NCI-H774 (cell line): ENCODE measurements at regions not wholly inside any gene's neighbourhood (a gene's known extent, or its start where the extent isn't known, plus 50 kb on each side); places are given as distances from the start of the nearest gene placed in this dataset.
"Not testable (repeated sequence)": the region's sequence is repeated elsewhere in the genome, so short reads cannot be mapped to it uniquely, and the experiment has no call there.

Experiments used
- DNase-seq: peaks from one replicate; lab custom pipeline; 2025; lab: John Stamatoyannopoulos, UW

DNA sequence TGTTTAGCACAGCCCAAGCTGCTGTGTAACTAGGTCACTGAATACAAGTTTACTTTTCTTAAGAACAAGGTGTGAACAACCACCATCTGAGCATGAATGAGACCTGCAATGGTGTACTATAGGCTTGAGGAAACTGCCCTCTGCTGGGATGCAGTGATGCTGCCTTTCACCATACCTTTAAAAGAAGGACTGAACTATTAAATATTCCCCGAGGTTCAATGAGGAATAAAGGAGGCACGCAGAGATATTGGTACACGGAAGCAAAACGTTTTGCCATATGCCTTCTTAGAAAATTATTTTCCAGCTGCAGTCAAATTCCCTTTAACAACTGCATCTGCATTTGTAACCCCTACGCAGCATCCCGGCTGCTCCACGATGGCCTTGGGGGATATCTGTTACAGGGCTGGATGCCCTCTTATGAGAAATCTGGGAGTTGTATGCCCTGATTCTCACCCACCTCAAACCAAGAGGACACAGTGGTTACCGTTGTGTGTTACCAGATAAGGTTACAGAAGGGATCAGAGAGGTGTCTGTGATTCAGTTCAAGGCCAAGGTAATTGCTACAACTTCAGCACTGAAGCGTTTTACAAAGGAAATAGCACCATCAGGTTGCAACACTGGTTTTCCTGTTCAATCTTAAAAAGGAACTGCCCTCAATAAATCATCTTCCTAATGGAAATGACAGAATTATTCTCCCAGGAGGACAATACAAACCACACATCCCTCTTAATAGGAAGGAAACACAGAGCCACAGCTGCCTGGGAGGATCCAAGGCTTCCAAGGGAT is 470.5 kb downstream of the LTN1 start:
- no peak for DNase-seq

DNA sequence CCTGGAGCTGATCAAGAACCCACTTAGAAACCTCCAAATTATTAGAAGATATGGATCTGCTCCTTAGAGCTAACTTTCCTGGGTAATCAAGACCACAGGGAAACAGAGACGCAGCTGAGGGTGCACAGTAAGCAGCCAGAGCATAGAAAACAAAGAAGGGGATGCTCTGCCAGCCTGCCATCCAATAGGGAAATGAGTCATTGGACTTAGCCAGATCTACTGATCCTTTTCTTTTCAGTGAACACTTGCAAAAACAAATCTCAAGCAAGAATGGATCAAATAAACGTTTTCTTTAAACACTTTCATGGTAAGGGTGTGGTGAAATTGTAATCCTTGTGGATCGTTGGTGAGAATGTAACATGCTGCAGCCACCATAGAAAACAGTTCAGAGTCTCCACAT is 474.0 kb downstream of the LTN1 start:
- DNase-seq = no peak

DNA sequence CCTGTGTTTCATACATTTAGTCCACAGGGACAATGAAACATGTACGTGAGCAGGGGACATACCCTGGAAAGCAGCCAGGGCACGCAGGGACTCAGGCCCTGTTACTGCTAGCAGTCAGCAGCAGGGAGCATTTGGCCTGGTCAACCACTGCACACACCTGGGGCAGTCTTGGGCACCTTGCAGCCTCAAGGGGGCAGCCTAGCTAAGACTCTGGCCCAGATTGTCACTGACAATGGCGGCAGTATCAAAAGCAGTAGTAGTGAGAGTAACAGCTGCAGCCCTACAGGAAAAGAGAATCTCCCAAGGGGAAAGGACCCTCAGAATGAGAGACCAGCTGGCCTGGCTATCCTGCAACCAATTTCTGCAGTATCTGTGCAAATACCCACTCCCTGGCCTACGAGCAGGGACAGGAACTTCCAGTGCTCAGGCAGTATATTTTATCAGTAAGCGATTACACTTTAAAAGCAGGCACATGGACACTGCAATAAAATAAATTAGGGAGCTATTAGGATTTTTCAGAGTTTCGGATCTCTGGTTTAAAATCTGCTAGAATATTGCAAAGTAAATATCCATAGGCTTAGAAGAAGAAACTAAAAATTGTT is 475.6 kb downstream of the LTN1 start:
- peak; percentile 68 for DNase-seq

DNA sequence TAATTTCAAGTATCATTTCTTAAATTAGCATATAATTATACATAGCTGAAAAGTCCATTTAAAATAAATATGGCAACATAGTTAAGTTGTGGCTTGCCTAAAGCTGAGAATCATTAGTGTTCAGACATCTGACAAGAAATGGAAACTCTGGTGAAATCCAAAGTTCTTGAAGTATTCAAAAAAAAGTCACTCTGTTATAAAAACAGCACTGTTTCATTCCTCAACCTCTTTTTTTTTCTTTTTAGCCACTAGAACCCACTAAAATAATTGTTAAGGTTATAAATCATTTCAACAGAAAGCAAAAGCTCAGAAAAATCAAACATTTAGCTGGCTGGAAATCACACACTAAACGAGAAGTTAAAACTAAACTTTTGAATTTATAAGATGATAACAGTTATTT is 476.7 kb downstream of the LTN1 start:
- DNase-seq = no peak

GRCh38 chr21:28513428-28513827 is 479.2 kb downstream of the LTN1 start:
- DNase-seq = no peak

DNA sequence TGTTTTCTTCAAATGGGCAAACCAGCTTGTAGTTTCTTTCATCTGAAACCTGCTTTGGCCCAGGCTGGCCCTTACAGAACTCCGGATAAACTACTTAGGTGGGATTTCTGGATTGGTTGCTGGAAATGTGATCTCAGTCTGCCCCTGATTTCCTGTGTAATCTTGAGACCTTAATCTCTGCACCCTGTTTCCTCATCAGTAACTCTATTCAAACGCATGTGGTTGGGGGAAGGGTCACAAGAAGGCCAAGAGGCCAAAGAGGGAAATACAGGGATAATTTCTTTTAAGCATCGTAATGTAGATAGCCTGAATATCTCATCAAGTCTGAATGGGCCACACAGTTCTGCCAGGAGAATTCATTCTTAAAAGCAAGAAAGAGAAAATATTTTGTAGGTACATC is 483.6 kb downstream of the LTN1 start:
- no peak for DNase-seq

DNA sequence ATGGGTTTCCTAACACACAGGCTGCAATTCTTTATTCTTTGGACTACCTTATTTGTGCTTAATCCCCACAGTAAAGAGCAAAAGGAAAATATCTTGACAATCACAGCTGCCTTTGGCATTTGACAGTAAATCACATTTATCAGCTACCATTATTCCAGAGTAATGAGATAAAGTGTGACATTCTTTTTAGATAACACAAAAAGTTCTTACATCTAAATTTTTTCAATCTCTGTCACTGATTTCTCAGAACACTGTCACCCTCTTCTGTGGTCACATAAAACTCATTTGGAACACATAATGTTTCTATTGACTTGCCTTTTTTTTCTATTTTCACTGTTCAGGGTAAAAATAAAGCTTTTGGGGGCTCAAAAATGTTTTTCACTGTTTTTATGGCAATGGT is 484.6 kb downstream of the LTN1 start:
- no peak for DNase-seq

DNA sequence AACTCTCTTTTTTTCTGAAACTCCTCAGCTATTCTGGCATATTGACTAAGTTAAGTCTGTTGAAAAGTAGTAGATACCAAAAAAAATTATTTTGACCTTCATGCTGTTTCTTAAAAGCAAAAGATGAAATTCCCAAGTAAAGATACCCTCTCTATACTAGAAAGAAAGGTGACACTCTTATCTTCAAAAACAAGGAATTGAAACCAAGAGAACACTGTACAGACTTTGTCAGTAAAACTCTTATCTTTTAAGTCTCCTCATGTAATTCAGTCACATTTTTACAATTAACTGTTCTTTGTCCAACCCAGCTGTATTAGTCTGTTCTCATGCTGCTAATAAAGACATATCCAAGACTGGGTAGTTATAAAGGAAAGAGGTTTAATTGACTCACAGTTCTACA is 496.2 kb downstream of the LTN1 start:
- no peak for DNase-seq

DNA sequence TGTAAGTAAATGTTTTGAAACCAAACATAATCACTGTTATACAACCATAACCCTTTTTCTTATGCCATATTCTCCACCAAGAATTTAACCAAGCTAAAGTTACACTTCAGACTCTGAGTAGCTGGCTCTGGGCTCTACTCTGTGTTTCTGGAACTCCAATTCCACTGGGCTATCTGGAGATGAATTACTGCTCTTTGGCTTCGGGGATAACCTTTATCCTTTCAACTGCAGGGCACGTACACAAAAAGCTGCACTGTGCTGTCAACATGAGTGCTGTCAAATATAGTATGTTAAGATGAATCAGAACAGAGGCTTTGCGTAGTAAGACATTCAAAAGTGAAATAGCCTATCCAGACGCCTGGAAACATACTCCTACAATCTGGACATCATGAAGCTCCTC is 500.6 kb downstream of the LTN1 start:
- DNase-seq = no peak

GRCh38 chr21:28489821-28490350 is 502.8 kb downstream of the LTN1 start:
- no peak for DNase-seq

- no peak for DNase-seq
These were observed 503.5 kb downstream of the LTN1 start for GRCh38 chr21:28489162-28489561.

DNA sequence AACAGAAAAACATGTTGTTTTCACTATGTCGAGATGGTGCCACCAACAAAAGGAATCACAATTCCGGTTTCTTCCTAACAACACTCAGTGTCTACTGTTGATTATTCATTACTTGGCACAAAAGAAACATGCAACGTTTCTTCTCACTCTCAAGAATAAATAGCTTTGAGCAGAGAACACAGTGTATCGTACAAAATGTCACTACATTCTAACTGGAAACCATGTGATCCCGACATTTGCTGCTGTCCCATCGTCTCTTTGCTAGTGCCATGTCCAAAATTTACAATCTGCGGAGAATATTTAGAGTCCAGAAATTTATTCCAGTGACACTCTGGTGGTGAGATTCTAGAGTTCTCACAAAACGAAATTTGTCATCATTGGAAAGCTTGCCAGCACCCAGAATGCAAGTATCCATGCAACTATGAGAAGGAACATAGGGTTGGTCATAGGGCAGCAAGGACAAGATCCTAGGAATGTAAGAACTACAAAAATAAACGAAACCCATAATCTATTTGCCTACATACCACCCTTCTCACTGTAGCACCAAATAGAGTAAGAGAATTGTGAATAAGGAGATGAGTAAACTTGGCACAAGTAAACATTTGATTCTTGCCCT is 505.1 kb downstream of the LTN1 start:
- DNase-seq = no peak

- no peak for DNase-seq
These were observed 507.2 kb downstream of the LTN1 start for GRCh38 chr21:28485301-28486022.

- no peak for DNase-seq
These were observed 509.2 kb downstream of the LTN1 start for GRCh38 chr21:28483301-28484035.

- no peak for DNase-seq
These were observed 510.0 kb downstream of the LTN1 start for GRCh38 chr21:28482657-28483056.

DNA sequence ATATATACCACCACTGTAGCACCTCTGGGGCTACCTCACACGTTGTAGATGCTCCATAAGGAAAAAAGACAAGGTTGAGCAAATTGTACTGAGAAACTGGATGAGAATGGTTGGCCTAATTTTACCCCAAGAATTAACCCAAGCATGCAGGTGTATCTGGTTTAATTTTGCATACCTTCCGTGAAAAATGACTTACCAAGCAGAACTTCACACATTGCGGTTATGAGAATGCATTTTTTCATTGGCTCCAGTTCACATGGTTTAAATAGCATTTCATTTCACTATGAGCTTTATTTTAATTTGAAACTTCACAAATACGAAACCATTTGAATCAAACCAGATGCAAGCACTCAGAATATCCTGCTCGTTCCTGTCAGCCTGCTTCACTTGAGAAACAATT is 512.2 kb downstream of the LTN1 start:
- DNase-seq = no peak

- no peak for DNase-seq
These were observed 519.0 kb downstream of the LTN1 start for GRCh38 chr21:28473530-28474220.

DNA sequence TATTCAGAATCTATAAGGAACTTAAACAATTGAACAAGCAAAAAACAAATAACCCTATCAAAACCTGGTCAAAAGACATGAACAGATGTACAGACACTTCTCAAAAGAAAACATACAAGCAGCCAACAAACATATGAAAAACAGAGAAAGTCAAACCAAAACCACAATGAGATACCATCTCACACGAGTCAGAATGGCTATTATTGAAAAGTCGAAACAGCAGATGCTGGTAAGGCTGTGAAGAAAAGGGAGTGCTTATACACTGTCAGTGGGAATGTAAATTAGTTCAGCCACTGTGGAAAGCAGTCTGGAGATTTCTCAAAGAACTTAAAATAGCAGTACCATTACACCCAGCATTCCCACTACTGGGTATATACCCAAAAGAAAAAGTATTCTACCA is 520.1 kb downstream of the LTN1 start:
- DNase-seq = not testable (repeated sequence)

DNA sequence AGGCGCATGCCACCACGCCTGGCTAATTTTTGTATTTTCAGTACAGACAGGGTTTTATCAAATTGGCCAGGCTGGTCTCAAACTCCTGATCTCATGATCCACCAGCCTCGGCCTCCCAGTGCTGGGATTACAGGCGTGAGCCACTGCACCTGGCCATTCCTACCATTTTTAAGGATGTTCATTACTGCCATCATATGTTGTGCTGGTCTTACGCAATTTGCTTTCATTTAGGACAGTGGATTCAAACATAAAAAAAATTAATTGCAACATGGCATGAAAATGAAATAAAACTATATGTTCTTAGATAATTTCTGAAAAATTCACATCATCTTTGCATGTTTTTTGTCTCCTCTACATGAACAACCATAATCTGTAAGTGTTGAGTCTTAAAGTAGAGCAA is 527.7 kb downstream of the LTN1 start:
- no peak for DNase-seq

- DNase-seq = no peak
These were observed 528.6 kb downstream of the LTN1 start for GRCh38 chr21:28464095-28464494.

GRCh38 chr21:28459193-28459592 is 533.5 kb downstream of the LTN1 start:
- no peak for DNase-seq
